Transverse colon (tissue), 4 donors: ENCODE measurements at regions not wholly inside any gene's neighbourhood (a gene's known extent, or its start where the extent isn't known, plus 50 kb on each side); places are given as distances from the start of the nearest gene placed in this dataset.

Experiments
- DNase-seq: peaks from one replicate; pipeline ENCODE4 v3.0.0-alpha.2; 2019
- H3K27ac ChIP-seq, 4 donors: fragments of 200-600 bp; sonication (generic); 2 replicates each; pipeline ENCODE4 v1.5.1; 2016 to 2018; ENCODE audit warnings: inconsistent platforms in 4 of 4
- H3K27me3 ChIP-seq: fragments of 200-600 bp; sonication (generic); 2 replicates; pipeline ENCODE4 v1.5.1; 2017; ENCODE audit warnings: inconsistent platforms
- H3K36me3 ChIP-seq, 4 donors: fragments of 200-600 bp; sonication (generic); 2 replicates each; pipeline ENCODE4 v1.5.1; 2017 to 2019; ENCODE audit warnings: inconsistent platforms in 4 of 4
- H3K4me1 ChIP-seq, 4 donors: fragments of 200-600 bp; sonication (generic); 2 replicates each; pipeline ENCODE4 v1.5.1; 2017 to 2020; ENCODE audit warnings: inconsistent platforms in 4 of 4
- H3K4me3 ChIP-seq, 4 donors: fragments of 200-600 bp; sonication (generic); 1 replicate in 1 of 4; 2 replicates in 3 of 4; pipeline versions ENCODE4 v1.5.1 to v1.6.1; 2017 to 2019; ENCODE audit warnings: inconsistent platforms in 4 of 4
- H3K9me3 ChIP-seq, 2 donors: fragments of 200-600 bp; sonication (generic); 2 replicates each; pipeline ENCODE4 v1.5.1; 2017 to 2019; ENCODE audit warnings: inconsistent platforms in 2 of 2
- CTCF ChIP-seq, 5 experiments: fragments of 200-600 bp in 3 of 5; fragments of 450-650 bp in 2 of 5; sonication (generic) in 3 of 5; IDR thresholded peaks; 1 replicate in 2 of 5; 2 replicates in 3 of 5; pipeline ENCODE4 v1.5.1; 2016 to 2017; ENCODE audit warnings: antibody characterized with exemption in 5 of 5, inconsistent platforms in 3 of 5, mild to moderate bottlenecking in 2 of 5, moderate library complexity in 1 of 5
- EP300 ChIP-seq: sonication (generic); formaldehyde crosslinking; IDR thresholded peaks from one replicate; pipeline ENCODE4 v1.6.1; 2017; ENCODE audit warnings: antibody characterized with exemption, low read depth
- POLR2A ChIP-seq: fragments of 450-650 bp; IDR thresholded peaks from one replicate; pipeline ENCODE4 v1.6.1; 2016; ENCODE audit warnings: antibody characterized with exemption, mild to moderate bottlenecking, moderate library complexity
- POLR2AphosphoS5 ChIP-seq, 3 donors: sonication (generic); formaldehyde crosslinking; IDR thresholded peaks; one replicate each; pipeline ENCODE4 v1.6.1; 2016; ENCODE audit warnings: antibody characterized with exemption in 3 of 3
- WGBS, 2 donors: methylation state at CpG; one replicate each; pipeline ENCODE4 v1.1.5; 2018; ENCODE audit warnings: low coverage in 1 of 2; 5-methylcytosine and 5-hydroxymethylcytosine counted together
- in situ Hi-C, 4 donors: fragments of 200-750 bp; cut with MboI; loops; one replicate each; pipeline versions ENCODE4 v1.15.0 to v1.15.1; 2017; ENCODE audit warnings: low sequenced_read_pairs in 3 of 4, low pct_ligation_motif_present in 1 of 4, low pct_unique_long_range_greater_than_20kb in 1 of 4
- intact Hi-C: fragments of 100-400 bp; cut with DNase I; formaldehyde crosslinking; loops from one replicate; pipeline ENCODE4 v1.15.1; 2023; ENCODE audit warnings: low total_unique reads

DNA sequence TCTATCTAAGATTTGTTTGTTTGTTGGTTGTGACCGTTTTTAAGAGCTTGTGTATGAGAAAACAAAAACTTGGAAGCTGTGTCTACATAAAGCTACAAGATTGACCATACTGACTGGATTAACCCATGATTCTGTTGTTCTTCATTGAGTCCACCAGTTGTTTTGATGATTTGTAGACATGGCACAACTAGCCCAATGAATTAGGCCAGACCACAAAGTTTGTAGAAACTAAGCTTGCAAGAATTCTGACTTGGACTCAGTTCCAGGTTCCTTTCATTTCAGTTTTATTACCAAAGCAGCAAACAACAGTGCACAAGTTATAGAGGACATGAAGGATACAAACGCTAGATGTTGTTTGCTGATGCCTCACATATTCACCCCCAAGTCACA is 119.3 kb downstream of the RASGEF1B start:
- Histone ChIP-seq H3K27me3 (no peaks in the 10 kb centered on the region), H3K4me3 (no peak overlapping the region), H3K27ac (no peak overlapping the region), H3K9me3 (no peaks in the 10 kb centered on the region), H3K36me3 (no peaks in the 10 kb centered on the region), H3K4me1 (peaks cover 0 to 6% (median 0%) of the 10 kb centered on the region in 4 donors)
- in situ Hi-C loops (loop anchor here (10.0 to 25.0 kb wide), 3 partner anchors 278 to 990 kb away; no protein-coding TSS in a partner anchor), intact Hi-C loops (no loop called here)
- WGBS, 2 donors = 47 to 70% methylated on average over 2 of the region's 2 CpGs
- no peak for DNase-seq
- no peak for TF ChIP-seq POLR2AphosphoS5 (IDR thresholded peaks at IDR 0.05)
- TF ChIP-seq POLR2A = no peak
- no peak for TF ChIP-seq EP300
- TF ChIP-seq CTCF (IDR thresholded peaks at IDR 0.05) = no peak

- H3K27me3 ChIP-seq = no peaks in the 10 kb centered on the region
- TF ChIP-seq POLR2AphosphoS5 (IDR thresholded peaks at IDR 0.05) = no peak
- peak; percentile 76 to 94 (median 82) for TF ChIP-seq CTCF (IDR thresholded peaks at IDR 0.05)
- no peak overlapping the region for H3K27ac ChIP-seq
- intact Hi-C loops = no loop called here
- WGBS, 2 donors = 32 to 43% methylated on average over 7 to 11 of the region's 11 CpGs
- in situ Hi-C loops = loop anchor here (10.0 to 25.0 kb wide), 3 partner anchors 277 to 990 kb away; no protein-coding TSS in a partner anchor
- peaks cover 0 to 6% (median 0%) of the 10 kb centered on the region in 4 donors for H3K4me1 ChIP-seq
- no peaks in the 10 kb centered on the region for H3K9me3 ChIP-seq
- H3K4me3 ChIP-seq = no peak overlapping the region
- H3K36me3 ChIP-seq = no peaks in the 10 kb centered on the region
- peak; percentile 81 for DNase-seq
These were observed 119.9 kb downstream of the RASGEF1B start for GRCh38 chr4:81351654-81352445.

DNA sequence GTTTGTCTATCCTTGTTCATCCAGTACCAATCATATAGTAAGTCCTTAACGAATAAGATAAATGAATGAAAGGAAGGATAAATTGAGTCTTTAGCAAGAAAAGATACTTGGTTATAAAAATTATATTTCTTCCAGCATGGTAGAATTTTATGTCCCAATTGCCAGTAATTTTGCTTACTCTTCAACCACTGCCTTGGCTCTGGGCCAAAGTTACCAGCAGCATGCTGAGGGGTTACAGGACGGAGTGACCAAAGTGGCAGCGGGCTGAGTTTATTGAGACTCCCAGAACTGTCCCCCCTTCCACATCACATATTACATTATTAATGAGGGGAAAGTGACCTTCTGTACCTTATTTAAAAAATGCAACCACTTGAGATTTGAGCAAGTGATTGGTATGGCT is 121.7 kb downstream of the RASGEF1B start:
- in situ Hi-C loops = loop anchor here (10.0 to 25.0 kb wide), 3 partner anchors 275 to 988 kb away; no protein-coding TSS in a partner anchor
- intact Hi-C loops = no loop called here
- TF ChIP-seq POLR2A (no peak), CTCF (IDR thresholded peaks at IDR 0.05) (no peak), EP300 (no peak), POLR2AphosphoS5 (IDR thresholded peaks at IDR 0.05) (no peak)
- Histone ChIP-seq H3K4me1 (peaks cover 0 to 6% (median 0%) of the 10 kb centered on the region in 4 donors), H3K4me3 (no peak overlapping the region), H3K36me3 (no peaks in the 10 kb centered on the region), H3K9me3 (no peaks in the 10 kb centered on the region), H3K27me3 (no peaks in the 10 kb centered on the region), H3K27ac (no peak overlapping the region)
- DNase-seq = no peak
- 71 to 77% methylated on average over 3 of the region's 3 CpGs for WGBS, 2 donors

- Histone ChIP-seq H3K36me3 (no peaks in the 10 kb centered on the region), H3K4me3 (no peak overlapping the region), H3K4me1 (peaks cover 0 to 6% (median 0%) of the 10 kb centered on the region in 4 donors), H3K9me3 (no peaks in the 10 kb centered on the region), H3K27ac (no peak overlapping the region), H3K27me3 (no peaks in the 10 kb centered on the region)
- no peak for TF ChIP-seq CTCF (IDR thresholded peaks at IDR 0.05)
- TF ChIP-seq EP300 = no peak
- TF ChIP-seq POLR2AphosphoS5 (IDR thresholded peaks at IDR 0.05) = no peak
- no peak for TF ChIP-seq POLR2A
- intact Hi-C loops (no loop called here), in situ Hi-C loops (loop anchor here in 1 of 4 donors (25.0 kb wide), 1 partner anchor 986 kb away; no protein-coding TSS in a partner anchor)
- no peak for DNase-seq
- WGBS, 2 donors = 71% methylated on average over 1 of the region's 1 CpG
These were observed 123.0 kb downstream of the RASGEF1B start for GRCh38 chr4:81348778-81349094.
